GM06990 (cell line): ENCODE measurements at regions not wholly inside any gene's neighbourhood (a gene's known extent, or its start where the extent isn't known, plus 50 kb on each side); places are given as distances from the start of the nearest gene placed in this dataset.

Experiments used
- DNase-seq: peaks from one replicate; pipeline ENCODE4 v3.0.0-alpha.2; 2011; ENCODE audit not compliant: insufficient read length; ENCODE audit errors: extremely low read depth
- H3K27me3 ChIP-seq: replicated peaks from 2 replicates; pipeline ENCODE4 v1.6.0; 2011; ENCODE audit warnings: low read length; ENCODE audit not compliant: control insufficient read depth, insufficient read depth
- H3K36me3 ChIP-seq: 2 replicates; pipeline ENCODE4 v1.5.1; 2011; ENCODE audit warnings: low read length; ENCODE audit not compliant: control insufficient read depth, insufficient read depth
- H3K4me3 ChIP-seq: replicated peaks from 2 replicates; pipeline ENCODE4 v1.5.1; 2011; ENCODE audit warnings: low read depth, mild to moderate bottlenecking, control low read depth, low read length
- TF ChIP-seq, protein P1 (sequence below): IDR thresholded peaks from 2 replicates; pipeline ENCODE4 v1.5.1; 2011; ENCODE audit warnings: low read length, control low read depth, mild to moderate bottlenecking, inconsistent platforms; ENCODE audit not compliant: insufficient read depth, poor library complexity, severe bottlenecking

GRCh38 chr4:112015960-112016359 is 129.3 kb upstream of the FAM241A start:
- DNase-seq, result no peak

GRCh38 chr4:112023402-112023950 is 121.8 kb upstream of the FAM241A start:
- Histone ChIP-seq H3K36me3 (no peaks in the 10 kb centered on the region), H3K4me3 (no peak overlapping the region), H3K27me3 (no peaks in the 10 kb centered on the region)
- TF ChIP-seq, protein P1, sequence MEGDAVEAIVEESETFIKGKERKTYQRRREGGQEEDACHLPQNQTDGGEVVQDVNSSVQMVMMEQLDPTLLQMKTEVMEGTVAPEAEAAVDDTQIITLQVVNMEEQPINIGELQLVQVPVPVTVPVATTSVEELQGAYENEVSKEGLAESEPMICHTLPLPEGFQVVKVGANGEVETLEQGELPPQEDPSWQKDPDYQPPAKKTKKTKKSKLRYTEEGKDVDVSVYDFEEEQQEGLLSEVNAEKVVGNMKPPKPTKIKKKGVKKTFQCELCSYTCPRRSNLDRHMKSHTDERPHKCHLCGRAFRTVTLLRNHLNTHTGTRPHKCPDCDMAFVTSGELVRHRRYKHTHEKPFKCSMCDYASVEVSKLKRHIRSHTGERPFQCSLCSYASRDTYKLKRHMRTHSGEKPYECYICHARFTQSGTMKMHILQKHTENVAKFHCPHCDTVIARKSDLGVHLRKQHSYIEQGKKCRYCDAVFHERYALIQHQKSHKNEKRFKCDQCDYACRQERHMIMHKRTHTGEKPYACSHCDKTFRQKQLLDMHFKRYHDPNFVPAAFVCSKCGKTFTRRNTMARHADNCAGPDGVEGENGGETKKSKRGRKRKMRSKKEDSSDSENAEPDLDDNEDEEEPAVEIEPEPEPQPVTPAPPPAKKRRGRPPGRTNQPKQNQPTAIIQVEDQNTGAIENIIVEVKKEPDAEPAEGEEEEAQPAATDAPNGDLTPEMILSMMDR, result no peak
- no peak for DNase-seq

More at GRCh38 chr4:112015960-112016359, 129.3 kb upstream of the FAM241A start:
- TF ChIP-seq, protein P1, result no peak
- no peaks in the 10 kb centered on the region for H3K27me3 ChIP-seq
- H3K4me3 ChIP-seq, result no peak overlapping the region
- H3K36me3 ChIP-seq, result no peaks in the 10 kb centered on the region

- no peaks in the 10 kb centered on the region for H3K27me3 ChIP-seq
- no peak for DNase-seq
- TF ChIP-seq, protein P1, result no peak
- no peak overlapping the region for H3K4me3 ChIP-seq
- H3K36me3 ChIP-seq, result no peaks in the 10 kb centered on the region
Measured at GRCh38 chr4:112026058-112026457, 119.2 kb upstream of the FAM241A start.

DNA sequence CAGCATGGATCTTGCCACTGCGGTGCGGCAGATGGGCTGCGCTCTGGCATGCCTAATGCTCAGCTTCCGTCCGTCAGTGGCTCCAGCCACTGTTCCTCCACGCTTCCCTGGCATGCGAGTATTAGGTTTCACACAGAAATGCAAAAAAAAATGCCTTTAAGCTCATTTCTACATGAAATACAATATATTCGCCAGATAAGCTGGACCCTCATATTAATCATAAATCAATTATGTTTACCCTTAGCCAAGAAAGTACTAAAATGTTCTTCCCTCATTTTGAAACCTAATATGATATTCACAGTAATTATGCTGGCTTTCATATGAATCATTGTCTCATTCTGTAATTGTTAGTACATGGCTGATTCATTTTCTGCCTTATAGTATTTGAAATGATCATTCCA is 115.5 kb upstream of the FAM241A start:
- DNase-seq, result no peak
- Histone ChIP-seq H3K36me3 (no peaks in the 10 kb centered on the region), H3K4me3 (no peak overlapping the region), H3K27me3 (no peaks in the 10 kb centered on the region)
- TF ChIP-seq, protein P1, result no peak

DNA sequence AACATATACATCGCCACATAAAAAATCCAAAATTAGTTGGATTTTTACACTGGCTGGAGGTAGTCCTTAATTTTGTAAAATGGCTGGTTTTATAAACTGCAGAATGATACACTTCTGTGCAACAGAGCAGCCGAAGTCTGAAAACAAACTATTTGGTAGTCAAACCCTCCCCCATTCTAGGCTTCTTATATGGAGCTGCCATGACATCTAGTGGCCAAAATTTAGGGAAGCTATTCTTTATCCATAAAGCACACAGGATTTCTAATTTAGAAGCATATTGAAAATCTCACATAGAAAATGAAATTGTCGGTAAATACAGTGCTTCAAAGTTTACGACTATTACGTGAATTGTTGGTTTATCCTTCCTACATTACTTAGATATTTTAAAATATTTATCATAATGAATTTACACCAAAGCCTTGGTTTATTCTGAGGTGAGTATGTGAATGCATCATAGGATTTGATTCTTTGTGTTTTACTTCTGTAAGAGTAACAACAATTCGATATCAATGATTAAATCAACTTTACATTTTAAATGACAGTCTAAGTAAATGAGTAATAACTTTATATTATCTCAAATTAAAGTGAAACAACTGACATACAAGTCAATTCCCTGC is 113.4 kb upstream of the FAM241A start:
- Histone ChIP-seq H3K4me3 (no peak overlapping the region), H3K36me3 (no peaks in the 10 kb centered on the region), H3K27me3 (no peaks in the 10 kb centered on the region)
- peak; percentile 11 for DNase-seq
- TF ChIP-seq, protein P1, result peak; percentile 58
